ENCODE measurements at regions not wholly inside any gene's neighbourhood (a gene's known extent, or its start where the extent isn't known, plus 50 kb on each side); places are given as distances from the start of the nearest gene placed in this dataset.

DNA sequence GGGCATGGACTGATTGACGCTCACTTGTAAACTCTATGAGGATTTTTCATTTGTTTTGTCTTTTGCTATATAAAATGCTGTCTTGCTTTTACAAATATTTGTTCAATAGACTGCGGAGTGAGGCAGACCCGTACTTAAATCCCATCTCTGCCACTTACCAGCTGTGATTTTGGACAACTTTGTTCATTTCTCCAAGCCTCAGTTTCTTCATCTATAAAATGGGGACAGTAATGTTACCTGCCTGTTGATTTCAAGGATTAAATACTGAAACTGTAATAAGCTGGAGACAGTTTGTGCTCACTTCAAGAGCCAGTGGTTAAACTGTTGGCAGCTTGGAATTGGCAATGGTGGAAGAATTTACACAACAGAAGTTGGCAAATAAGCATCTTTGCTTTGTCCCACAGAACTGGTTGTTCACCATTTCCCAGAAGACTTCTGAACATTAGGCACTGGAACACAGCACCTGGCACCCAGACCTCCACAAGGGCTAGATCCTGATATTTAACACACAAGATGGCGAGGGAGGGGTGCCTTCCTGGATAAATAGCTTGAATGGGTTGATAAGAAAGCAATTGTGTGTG lies 479.2 kb downstream of the QKI start:
- ChIA-PET POLR2A (ENCODE audit: unreplicated experiment) (no interaction called here), CTCF (no interaction called here)
- dilution Hi-C loops (cut with HindIII; ENCODE audit: low sequenced_read_pairs, unreplicated experiment) = no loop called here
- DNase-seq (no peak), ATAC-seq (ENCODE audit: low read depth) (no peak)
- H4K20me1 ChIP-seq (ENCODE audit: insufficient read depth, low read length) = no peaks in the 10 kb centered on the region
- in situ Hi-C loops (cut with MboI; ENCODE audit: low sequenced_read_pairs) = no loop called here
- H3K79me1 ChIP-seq (ENCODE audit: low read depth in 1 of 2, low read length in 2 of 2) = no peaks in the 10 kb centered on the region
- H3K9ac ChIP-seq (ENCODE audit: low read depth, low read length) = no peak overlapping the region
- H2AFZ ChIP-seq (replicated peaks; ENCODE audit: low read length, poor library complexity) = no peak overlapping the region
- H2AK9ac ChIP-seq (replicated peaks; ENCODE audit: low read depth, low read length, poor library complexity) = no peak overlapping the region
- H2BK5ac ChIP-seq (ENCODE audit: low read depth, low read length, poor library complexity, severe bottlenecking) = no peak overlapping the region
- H3K23ac ChIP-seq (ENCODE audit: low read depth, low read length) = no peak overlapping the region
- no peak overlapping the region for H4K91ac ChIP-seq (ENCODE audit: insufficient read depth, low read depth, low read length)
- no peak overlapping the region for H4K8ac ChIP-seq (ENCODE audit: low read depth in 2 of 2, low read length in 2 of 2)
- no peak overlapping the region for H4K5ac ChIP-seq (ENCODE audit: low read depth, low read length)
- BruUV-seq (replicated peaks) = no TSS peak
- no peak overlapping the region for H3K27ac ChIP-seq (ENCODE audit: insufficient read depth, low read length)
- no peak overlapping the region for H2BK15ac ChIP-seq (ENCODE audit: low read depth, low read length)
- no peak overlapping the region for H3K14ac ChIP-seq (replicated peaks; ENCODE audit: low read depth, low read length)
- H3K9me1 ChIP-seq (ENCODE audit: insufficient read depth, low read length) = no peaks in the 10 kb centered on the region
- no peak overlapping the region for H3K4me2 ChIP-seq (ENCODE audit: low read depth, low read length)
- TF ChIP-seq RAD21 (IDR thresholded peaks at IDR 0.05; ENCODE audit: low read length) (no peak), FOS (IDR thresholded peaks at IDR 0.05; ENCODE audit: low read depth, low read length) (no peak), MXI1 (IDR thresholded peaks at IDR 0.05; ENCODE audit: borderline replicate concordance, low read depth, low read length) (no peak), MAFK (IDR thresholded peaks at IDR 0.05; ENCODE audit: low read depth, low read length) (no peak)
- TF ChIP-seq, protein P1, sequence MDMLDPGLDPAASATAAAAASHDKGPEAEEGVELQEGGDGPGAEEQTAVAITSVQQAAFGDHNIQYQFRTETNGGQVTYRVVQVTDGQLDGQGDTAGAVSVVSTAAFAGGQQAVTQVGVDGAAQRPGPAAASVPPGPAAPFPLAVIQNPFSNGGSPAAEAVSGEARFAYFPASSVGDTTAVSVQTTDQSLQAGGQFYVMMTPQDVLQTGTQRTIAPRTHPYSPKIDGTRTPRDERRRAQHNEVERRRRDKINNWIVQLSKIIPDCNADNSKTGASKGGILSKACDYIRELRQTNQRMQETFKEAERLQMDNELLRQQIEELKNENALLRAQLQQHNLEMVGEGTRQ (IDR thresholded peaks at IDR 0.05; ENCODE audit: low read depth, low read length) = no peak
- TF ChIP-seq, protein P2, sequence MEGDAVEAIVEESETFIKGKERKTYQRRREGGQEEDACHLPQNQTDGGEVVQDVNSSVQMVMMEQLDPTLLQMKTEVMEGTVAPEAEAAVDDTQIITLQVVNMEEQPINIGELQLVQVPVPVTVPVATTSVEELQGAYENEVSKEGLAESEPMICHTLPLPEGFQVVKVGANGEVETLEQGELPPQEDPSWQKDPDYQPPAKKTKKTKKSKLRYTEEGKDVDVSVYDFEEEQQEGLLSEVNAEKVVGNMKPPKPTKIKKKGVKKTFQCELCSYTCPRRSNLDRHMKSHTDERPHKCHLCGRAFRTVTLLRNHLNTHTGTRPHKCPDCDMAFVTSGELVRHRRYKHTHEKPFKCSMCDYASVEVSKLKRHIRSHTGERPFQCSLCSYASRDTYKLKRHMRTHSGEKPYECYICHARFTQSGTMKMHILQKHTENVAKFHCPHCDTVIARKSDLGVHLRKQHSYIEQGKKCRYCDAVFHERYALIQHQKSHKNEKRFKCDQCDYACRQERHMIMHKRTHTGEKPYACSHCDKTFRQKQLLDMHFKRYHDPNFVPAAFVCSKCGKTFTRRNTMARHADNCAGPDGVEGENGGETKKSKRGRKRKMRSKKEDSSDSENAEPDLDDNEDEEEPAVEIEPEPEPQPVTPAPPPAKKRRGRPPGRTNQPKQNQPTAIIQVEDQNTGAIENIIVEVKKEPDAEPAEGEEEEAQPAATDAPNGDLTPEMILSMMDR (conservative IDR thresholded peaks at IDR 0.05; ENCODE audit: low read depth, low read length) = no peak
- no CpG with 5 or more reads among the region's 4 CpGs for WGBS, 2 experiments (ENCODE audit: extremely low coverage in 2 of 2, insufficient read length in 1 of 2)
- no peak overlapping the region for H2BK20ac ChIP-seq (ENCODE audit: low read depth, low read length)
- H3K4me1 ChIP-seq (ENCODE audit: control insufficient read depth, insufficient read depth, low read length) = no peaks in the 10 kb centered on the region
- H3K4me3 ChIP-seq (ENCODE audit: insufficient read depth, low read depth, low read length) = no peak overlapping the region
- no peak overlapping the region for H2BK120ac ChIP-seq (ENCODE audit: low read depth, low read length)
- no peak overlapping the region for H3K56ac ChIP-seq (ENCODE audit: extremely low read depth, insufficient read depth, low read length)
- no peak overlapping the region for H3K18ac ChIP-seq (ENCODE audit: low read depth, low read length)
- H3K9me3 ChIP-seq (ENCODE audit: control insufficient read depth, insufficient read depth, low read length) = peaks cover 5% of the 10 kb centered on the region; the same call in 1 of the 2 replicates
- no peak overlapping the region for H3K4ac ChIP-seq (ENCODE audit: low read depth, low read length)
- H3K36me3 ChIP-seq (ENCODE audit: control insufficient read depth, insufficient read depth, low read length) = no peaks in the 10 kb centered on the region
- no peaks in the 10 kb centered on the region; the same call in 1 of the 2 replicates for H3K27me3 ChIP-seq (ENCODE audit: control insufficient read depth, insufficient read depth, low read length)
- intact Hi-C loops (cut with micrococcal nuclease) = no loop called here
- no peak overlapping the region for H2AK5ac ChIP-seq (ENCODE audit: low read depth, low read length)

Data from IMR-90 (cell line).